IMR-90 (cell line): ENCODE measurements at regions not wholly inside any gene's neighbourhood (a gene's known extent, or its start where the extent isn't known, plus 50 kb on each side); places are given as distances from the start of the nearest gene placed in this dataset.

Experiments
- ATAC-seq: fragments of 200-7000 bp; cut with Tn5 transposase; 2 replicates; pipeline ENCODE4 v1.9.1; 2020; ENCODE audit warnings: low read depth, mild to moderate bottlenecking, moderate library complexity
- BruUV-seq: library from RNA; stranded (reverse); fragments of 400-500 nt; replicated peaks from 2 replicates; lab custom pipeline; 2021; lab: Mats Ljungman, UMichigan
- CTCF ChIA-PET: fragments of 300-600 bp; formaldehyde crosslinking; extraction: SDS; loops from one replicate; lab custom pipeline; 2021; ENCODE audit warnings: antibody characterized with exemption; lab: Yijun Ruan, JAX
- POLR2A ChIA-PET: fragments of 300-600 bp; sonication (Branson Sonifier 250); formaldehyde crosslinking; loops from one replicate; lab custom pipeline; 2022; ENCODE audit warnings: antibody characterized with exemption; ENCODE audit not compliant: unreplicated experiment; lab: Charles Lee
- DNase-seq: peaks from one replicate; pipeline ENCODE4 v3.0.0; 2013
- H2AFZ ChIP-seq: replicated peaks from 2 replicates; pipeline ENCODE3; 2013; ENCODE audit warnings: low read length, mild to moderate bottlenecking; ENCODE audit not compliant: poor library complexity
- H2AK5ac ChIP-seq: 2 replicates; pipeline ENCODE4 v1.6.1; 2013; ENCODE audit warnings: low read depth, low read length, inconsistent platforms
- H2AK9ac ChIP-seq: replicated peaks from 2 replicates; pipeline ENCODE3; 2013; ENCODE audit warnings: mild to moderate bottlenecking, low read depth, low read length, moderate library complexity; ENCODE audit not compliant: poor library complexity
- H2BK120ac ChIP-seq: 2 replicates; pipeline ENCODE4 v1.6.1; 2013; ENCODE audit warnings: low read depth, low read length, inconsistent platforms
- H2BK15ac ChIP-seq: 3 replicates; pipeline ENCODE4 v1.6.1; 2013; ENCODE audit warnings: low read depth, low read length, inconsistent platforms
- H2BK20ac ChIP-seq: 2 replicates; pipeline ENCODE4 v1.6.1; 2013; ENCODE audit warnings: low read depth, mild to moderate bottlenecking, inconsistent platforms, low read length, moderate library complexity
- H2BK5ac ChIP-seq: 2 replicates; pipeline ENCODE4 v1.6.1; 2013; ENCODE audit warnings: mild to moderate bottlenecking, low read depth, low read length, inconsistent platforms; ENCODE audit not compliant: poor library complexity, severe bottlenecking
- H3K14ac ChIP-seq: replicated peaks from 2 replicates; pipeline ENCODE4 v1.6.1; 2013; ENCODE audit warnings: low read depth, low read length, inconsistent platforms
- H3K18ac ChIP-seq: 2 replicates; pipeline ENCODE4 v1.6.1; 2013; ENCODE audit warnings: low read depth, low read length, control low read depth
- H3K23ac ChIP-seq: 2 replicates; pipeline ENCODE4 v1.6.1; 2013; ENCODE audit warnings: low read depth, low read length, inconsistent platforms
- H3K27ac ChIP-seq: 2 replicates; pipeline ENCODE4 v1.5.1; 2013; ENCODE audit warnings: mild to moderate bottlenecking, control low read depth, low read length; ENCODE audit not compliant: insufficient read depth
- H3K27me3 ChIP-seq: 2 replicates; pipeline ENCODE4 v1.6.1; 2013; ENCODE audit warnings: low read length; ENCODE audit not compliant: control insufficient read depth, insufficient read depth
- H3K36me3 ChIP-seq: 2 replicates; pipeline ENCODE4 v1.6.1; 2013; ENCODE audit warnings: low read length, mixed read lengths; ENCODE audit not compliant: control insufficient read depth, insufficient read depth
- H3K4ac ChIP-seq: 2 replicates; pipeline ENCODE4 v1.6.1; 2013; ENCODE audit warnings: low read depth, low read length, inconsistent platforms
- H3K4me1 ChIP-seq: 2 replicates; pipeline ENCODE4 v1.6.1; 2013; ENCODE audit warnings: low read length, mixed read lengths; ENCODE audit not compliant: control insufficient read depth, insufficient read depth
- H3K4me2 ChIP-seq: 2 replicates; pipeline ENCODE4 v1.6.1; 2013; ENCODE audit warnings: low read depth, mild to moderate bottlenecking, control low read depth, low read length, moderate library complexity
- H3K4me3 ChIP-seq: 2 replicates; pipeline ENCODE4 v1.5.1; 2013; ENCODE audit warnings: low read depth, mild to moderate bottlenecking, control low read depth, low read length, moderate library complexity; ENCODE audit not compliant: insufficient read depth
- H3K56ac ChIP-seq: 2 replicates; pipeline ENCODE4 v1.6.1; 2013; ENCODE audit warnings: low read length, inconsistent platforms; ENCODE audit not compliant: insufficient read depth; ENCODE audit errors: extremely low read depth
- H3K79me1 ChIP-seq, 2 experiments: 2 replicates each; pipeline ENCODE4 v1.6.1; 2013; ENCODE audit warnings: low read length in 2 of 2, inconsistent platforms in 1 of 2, low read depth in 1 of 2
- H3K9ac ChIP-seq: 2 replicates; pipeline ENCODE4 v1.6.1; 2013; ENCODE audit warnings: low read depth, low read length, control low read depth
- H3K9me1 ChIP-seq: 2 replicates; pipeline ENCODE4 v1.6.1; 2013; ENCODE audit warnings: low read length, inconsistent platforms; ENCODE audit not compliant: insufficient read depth
- H3K9me3 ChIP-seq: 2 replicates; pipeline ENCODE4 v1.6.1; 2013; ENCODE audit warnings: low read length; ENCODE audit not compliant: control insufficient read depth, insufficient read depth
- H4K20me1 ChIP-seq: 2 replicates; pipeline ENCODE4 v1.6.1; 2013; ENCODE audit warnings: low read length, inconsistent platforms; ENCODE audit not compliant: insufficient read depth
- H4K5ac ChIP-seq: 2 replicates; pipeline ENCODE4 v1.6.1; 2013; ENCODE audit warnings: mild to moderate bottlenecking, low read depth, low read length, control low read depth
- H4K8ac ChIP-seq, 2 experiments: 2 replicates each; pipeline ENCODE4 v1.6.1; 2013; ENCODE audit warnings: low read depth in 2 of 2, low read length in 2 of 2, control low read depth in 1 of 2, inconsistent platforms in 1 of 2
- H4K91ac ChIP-seq: 2 replicates; pipeline ENCODE4 v1.6.1; 2013; ENCODE audit warnings: low read depth, low read length, inconsistent platforms; ENCODE audit not compliant: insufficient read depth
- BHLHE40 ChIP-seq: fragments of 150-350 bp; IDR thresholded peaks from 2 replicates; pipeline ENCODE4 v1.6.1; 2016; ENCODE audit warnings: mild to moderate bottlenecking, low read depth, low read length
- CHD1 ChIP-seq: IDR thresholded peaks from 2 replicates; pipeline ENCODE4 v1.6.1; 2012; ENCODE audit warnings: low read depth, low read length, improper control_type of control experiment
- FOS ChIP-seq: fragments of 150-350 bp; IDR thresholded peaks from 2 replicates; pipeline ENCODE4 v1.6.1; 2016; ENCODE audit warnings: low read depth, low read length
- MAFK ChIP-seq: IDR thresholded peaks from 2 replicates; pipeline ENCODE4 v1.6.1; 2012; ENCODE audit warnings: low read depth, low read length, improper control_type of control experiment
- MAZ ChIP-seq: IDR thresholded peaks from 2 replicates; pipeline ENCODE4 v1.6.1; 2012; ENCODE audit warnings: low read depth, mild to moderate bottlenecking, low read length, improper control_type of control experiment, moderate library complexity, borderline replicate concordance
- NFE2L2 ChIP-seq: fragments of 150-350 bp; IDR thresholded peaks from 2 replicates; pipeline ENCODE4 v1.6.1; 2016; ENCODE audit warnings: low read depth, mild to moderate bottlenecking, low read length
- POLR2A ChIP-seq: IDR thresholded peaks from 2 replicates; pipeline ENCODE4 v1.6.1; 2012; ENCODE audit warnings: mild to moderate bottlenecking, low read depth, low read length
- RAD21 ChIP-seq: IDR thresholded peaks from 2 replicates; pipeline ENCODE4 v1.6.1; 2012; ENCODE audit warnings: low read length, improper control_type of control experiment
- WGBS, 2 experiments: methylation state at CpG; one replicate each; pipeline versions ENCODE4 v1.1.5 to v1.1.7; 2013; ENCODE audit warnings: missing lambda C conversion rate in 2 of 2; ENCODE audit not compliant: insufficient read length in 1 of 2; ENCODE audit errors: extremely low coverage in 2 of 2; 5-methylcytosine and 5-hydroxymethylcytosine counted together
- dilution Hi-C: fragments of 300-500 bp; cut with HindIII; formaldehyde crosslinking; loops from one replicate; pipeline ENCODE4 v1.14.3; 2018; ENCODE audit warnings: low sequenced_read_pairs; ENCODE audit not compliant: unreplicated experiment
- in situ Hi-C: fragments of 300-500 bp; cut with MboI; formaldehyde crosslinking; loops from 3 replicates; pipeline ENCODE4 v1.14.3; 2019; ENCODE audit warnings: low sequenced_read_pairs, inconsistent platforms, mixed read lengths
- intact Hi-C: fragments of 100-400 bp; cut with micrococcal nuclease; formaldehyde crosslinking; loops from 2 replicates; pipeline ENCODE4 v1.10.0; 2022
- TF ChIP-seq, protein P1 (sequence below): fragments of 150-350 bp; IDR thresholded peaks from 2 replicates; pipeline ENCODE4 v1.6.1; 2016; ENCODE audit warnings: low read depth, mild to moderate bottlenecking, low read length, moderate library complexity, borderline replicate concordance
- TF ChIP-seq, protein P2 (sequence below): fragments of 150-350 bp; IDR thresholded peaks from 2 replicates; pipeline ENCODE4 v1.6.1; 2017; ENCODE audit warnings: mild to moderate bottlenecking, antibody characterized with exemption, low read length, low read depth
- TF ChIP-seq, protein P3 (sequence below): conservative IDR thresholded peaks from 2 replicates; pipeline ENCODE4 v1.5.1; 2012; ENCODE audit warnings: mild to moderate bottlenecking, low read depth, low read length, improper control_type of control experiment

DNA sequence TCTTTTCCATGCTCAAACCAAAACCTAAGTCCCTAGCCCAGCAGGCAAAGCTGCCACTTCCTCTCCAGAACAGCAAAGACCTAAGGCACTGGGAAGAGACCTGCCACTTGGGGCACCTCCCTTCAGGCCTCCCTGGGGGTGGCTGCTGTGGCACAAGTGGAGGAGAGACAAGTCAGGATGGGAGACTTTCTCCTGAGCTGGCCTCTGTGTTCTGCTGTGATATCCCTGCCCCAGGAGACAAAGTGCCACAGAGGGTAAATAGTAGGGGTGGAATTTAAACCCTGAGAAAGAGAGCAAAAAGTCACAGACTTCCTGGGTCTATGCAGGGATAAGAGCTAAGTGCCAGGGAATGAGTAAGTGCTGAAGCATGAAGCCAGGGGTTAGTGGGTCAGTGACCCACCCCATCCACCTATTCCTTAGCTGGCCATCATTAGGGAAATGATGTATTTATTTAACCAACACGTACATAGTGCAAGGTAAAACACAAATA lies 84.2 kb downstream of the MRPL14 start:
- no peak overlapping the region for H3K4me3 ChIP-seq
- no CpG with 5 or more reads among the region's 1 CpG for WGBS, 2 experiments
- H3K27me3 ChIP-seq: no peaks in the 10 kb centered on the region
- dilution Hi-C loops (no loop called here), intact Hi-C loops (no loop called here), in situ Hi-C loops (no loop called here)
- TF ChIP-seq, protein P1, sequence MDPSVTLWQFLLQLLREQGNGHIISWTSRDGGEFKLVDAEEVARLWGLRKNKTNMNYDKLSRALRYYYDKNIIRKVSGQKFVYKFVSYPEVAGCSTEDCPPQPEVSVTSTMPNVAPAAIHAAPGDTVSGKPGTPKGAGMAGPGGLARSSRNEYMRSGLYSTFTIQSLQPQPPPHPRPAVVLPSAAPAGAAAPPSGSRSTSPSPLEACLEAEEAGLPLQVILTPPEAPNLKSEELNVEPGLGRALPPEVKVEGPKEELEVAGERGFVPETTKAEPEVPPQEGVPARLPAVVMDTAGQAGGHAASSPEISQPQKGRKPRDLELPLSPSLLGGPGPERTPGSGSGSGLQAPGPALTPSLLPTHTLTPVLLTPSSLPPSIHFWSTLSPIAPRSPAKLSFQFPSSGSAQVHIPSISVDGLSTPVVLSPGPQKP: no peak
- no peak for TF ChIP-seq BHLHE40
- no peak for TF ChIP-seq NFE2L2
- peak; percentile 57 for TF ChIP-seq POLR2A
- TF ChIP-seq CHD1: no peak
- 0 out of 2 replicates have a peak, but pooled peaks have one; percentile 29 for TF ChIP-seq FOS
- TF ChIP-seq RAD21: no peak
- 0 out of 2 replicates have a peak, but pooled peaks have one; percentile 17 for TF ChIP-seq MAZ
- TF ChIP-seq, protein P2, sequence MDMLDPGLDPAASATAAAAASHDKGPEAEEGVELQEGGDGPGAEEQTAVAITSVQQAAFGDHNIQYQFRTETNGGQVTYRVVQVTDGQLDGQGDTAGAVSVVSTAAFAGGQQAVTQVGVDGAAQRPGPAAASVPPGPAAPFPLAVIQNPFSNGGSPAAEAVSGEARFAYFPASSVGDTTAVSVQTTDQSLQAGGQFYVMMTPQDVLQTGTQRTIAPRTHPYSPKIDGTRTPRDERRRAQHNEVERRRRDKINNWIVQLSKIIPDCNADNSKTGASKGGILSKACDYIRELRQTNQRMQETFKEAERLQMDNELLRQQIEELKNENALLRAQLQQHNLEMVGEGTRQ: no peak
- TF ChIP-seq MAFK: no peak
- TF ChIP-seq, protein P3, sequence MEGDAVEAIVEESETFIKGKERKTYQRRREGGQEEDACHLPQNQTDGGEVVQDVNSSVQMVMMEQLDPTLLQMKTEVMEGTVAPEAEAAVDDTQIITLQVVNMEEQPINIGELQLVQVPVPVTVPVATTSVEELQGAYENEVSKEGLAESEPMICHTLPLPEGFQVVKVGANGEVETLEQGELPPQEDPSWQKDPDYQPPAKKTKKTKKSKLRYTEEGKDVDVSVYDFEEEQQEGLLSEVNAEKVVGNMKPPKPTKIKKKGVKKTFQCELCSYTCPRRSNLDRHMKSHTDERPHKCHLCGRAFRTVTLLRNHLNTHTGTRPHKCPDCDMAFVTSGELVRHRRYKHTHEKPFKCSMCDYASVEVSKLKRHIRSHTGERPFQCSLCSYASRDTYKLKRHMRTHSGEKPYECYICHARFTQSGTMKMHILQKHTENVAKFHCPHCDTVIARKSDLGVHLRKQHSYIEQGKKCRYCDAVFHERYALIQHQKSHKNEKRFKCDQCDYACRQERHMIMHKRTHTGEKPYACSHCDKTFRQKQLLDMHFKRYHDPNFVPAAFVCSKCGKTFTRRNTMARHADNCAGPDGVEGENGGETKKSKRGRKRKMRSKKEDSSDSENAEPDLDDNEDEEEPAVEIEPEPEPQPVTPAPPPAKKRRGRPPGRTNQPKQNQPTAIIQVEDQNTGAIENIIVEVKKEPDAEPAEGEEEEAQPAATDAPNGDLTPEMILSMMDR: no peak
- H2AFZ ChIP-seq: peak overlapping the region; percentile 74
- peak overlapping the region; percentile 97 for H3K4ac ChIP-seq
- peaks cover 0 to 19% of the 10 kb centered on the region in 2 experiments; a peak in 2 of 4 replicates for H3K79me1 ChIP-seq
- H3K9me1 ChIP-seq: peaks cover 25% of the 10 kb centered on the region
- peak overlapping the region; percentile 95 for H3K27ac ChIP-seq
- no peak overlapping the region for H3K4me2 ChIP-seq
- no peaks in the 10 kb centered on the region for H3K36me3 ChIP-seq
- DNase-seq (peak; percentile 49), ATAC-seq (peak; percentile 6; the same call in 1 of the 2 replicates)
- H3K9ac ChIP-seq: peak overlapping the region; percentile 51
- H3K4me1 ChIP-seq: peaks cover 39% of the 10 kb centered on the region
- H3K56ac ChIP-seq: peak overlapping the region; percentile 68
- H4K91ac ChIP-seq: peak overlapping the region; percentile 99
- peak overlapping the region; percentile 95 for H2BK15ac ChIP-seq
- BruUV-seq: no TSS peak
- peak overlapping the region; percentile 98 for H2BK120ac ChIP-seq
- H2BK5ac ChIP-seq: peak overlapping the region; percentile 99
- peak overlapping the region; percentile 98 for H4K5ac ChIP-seq
- peak overlapping the region; percentile 100 for H2AK5ac ChIP-seq
- peak overlapping the region; percentile 91 for H2BK20ac ChIP-seq
- CTCF ChIA-PET: interaction anchor here (1.4 kb wide), 1 partner anchor 11 kb away, joined by 3 read pairs; no protein-coding TSS in a partner anchor
- no peaks in the 10 kb centered on the region for H3K9me3 ChIP-seq
- peak overlapping the region; percentile 81 to 97 for H4K8ac ChIP-seq
- H3K18ac ChIP-seq: peak overlapping the region; percentile 87
- no peaks in the 10 kb centered on the region for H4K20me1 ChIP-seq
- peak overlapping the region; percentile 99 for H3K14ac ChIP-seq
- POLR2A ChIA-PET: no interaction called here
- H2AK9ac ChIP-seq: peak overlapping the region; percentile 95
- H3K23ac ChIP-seq: peak overlapping the region; percentile 87
